Neural cell (in vitro differentiated cells): ENCODE measurements at regions not wholly inside any gene's neighbourhood (a gene's known extent, or its start where the extent isn't known, plus 50 kb on each side); places are given as distances from the start of the nearest gene placed in this dataset.

Experiments
- CTCF ChIP-seq: fragments of 450-650 bp; IDR thresholded peaks from 2 replicates; pipeline ENCODE4 v1.5.1; 2014; ENCODE audit warnings: antibody characterized with exemption, mild to moderate bottlenecking, moderate library complexity; ENCODE audit not compliant: poor library complexity, severe bottlenecking
- POLR2AphosphoS5 ChIP-seq: IDR thresholded peaks from 2 replicates; pipeline ENCODE4 v1.6.1; 2012

- TF ChIP-seq POLR2AphosphoS5, result no peak
- TF ChIP-seq CTCF, result no peak
Measured at GRCh38 chr5:68545636-68546295, 330.2 kb downstream of the PIK3R1 start.
